ENCODE measurements at regions not wholly inside any gene's neighbourhood (a gene's known extent, or its start where the extent isn't known, plus 50 kb on each side); places are given as distances from the start of the nearest gene placed in this dataset.

DNA sequence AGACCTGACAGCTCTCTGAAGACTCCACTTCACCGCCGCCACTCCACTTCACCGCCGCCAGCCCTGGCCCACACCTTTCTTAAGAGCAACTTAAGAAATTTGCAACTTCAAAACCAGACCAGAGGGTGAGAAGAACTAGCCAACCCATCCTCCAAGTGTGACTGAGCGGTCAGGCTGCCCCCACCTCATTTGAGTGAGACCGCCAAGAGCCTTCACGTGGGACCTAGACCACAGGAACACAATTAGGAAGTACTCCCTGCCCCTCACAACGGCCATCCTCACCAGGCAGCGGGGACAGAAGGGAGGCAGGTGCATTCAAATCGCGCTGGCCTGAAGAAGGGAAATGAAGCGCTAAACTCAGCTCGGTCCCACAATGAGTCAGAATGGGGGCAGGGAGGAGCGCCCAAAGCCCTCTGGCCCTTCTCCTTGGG lies 156.8 kb upstream of the BCL6 start:
- DNase-seq: no peak

- DNase-seq: no peak
Observed at GRCh38 chr3:187902936-187903335, 157.7 kb upstream of the BCL6 start.

DNA sequence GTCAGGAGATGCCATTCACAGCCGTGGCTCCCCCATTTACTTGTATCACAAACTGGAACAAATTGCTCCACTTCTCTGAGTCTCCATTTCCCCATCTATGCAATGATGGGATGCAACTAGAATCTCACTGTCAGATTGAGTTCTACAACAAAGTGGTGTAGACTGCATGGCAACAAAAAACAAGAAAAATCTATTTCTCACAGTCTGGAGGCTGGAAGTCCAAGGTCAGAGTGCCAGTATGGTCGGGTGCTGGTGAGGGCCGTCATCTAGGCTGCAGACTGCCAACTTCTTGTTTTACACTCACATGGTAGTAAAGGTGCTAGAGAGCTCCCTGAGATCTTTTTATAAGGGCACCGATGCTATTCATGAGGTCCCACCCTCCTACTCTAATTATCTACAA lies 158.4 kb upstream of the BCL6 start:
- DNase-seq: no peak

GRCh38 chr3:187906416-187906815 lies 161.1 kb upstream of the BCL6 start:
- no peak for DNase-seq

GRCh38 chr3:187906920-187907319 lies 161.7 kb upstream of the BCL6 start:
- DNase-seq: no peak

DNA sequence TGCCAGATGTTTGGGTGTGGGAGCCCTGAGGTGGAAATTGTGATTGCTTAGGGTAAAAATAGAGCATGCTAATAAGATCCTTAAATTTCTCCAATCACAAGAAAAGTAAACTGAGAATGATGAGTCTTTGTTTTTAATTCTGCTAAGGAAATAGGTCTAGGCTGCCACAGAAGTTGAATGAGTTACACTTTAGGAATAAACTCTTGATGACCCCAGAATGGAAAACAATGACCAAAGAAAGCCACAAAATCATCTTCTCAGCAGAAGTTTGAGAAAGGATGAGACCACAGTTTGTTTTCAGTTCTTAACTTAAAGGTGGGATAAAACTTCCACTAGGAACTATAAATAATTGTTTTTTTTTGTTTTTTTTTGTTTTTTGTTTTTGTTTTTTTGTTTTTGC lies 164.6 kb upstream of the BCL6 start:
- DNase-seq: no peak

- no peak for DNase-seq
Observed at GRCh38 chr3:187912007-187912406, 166.7 kb upstream of the BCL6 start.

DNA sequence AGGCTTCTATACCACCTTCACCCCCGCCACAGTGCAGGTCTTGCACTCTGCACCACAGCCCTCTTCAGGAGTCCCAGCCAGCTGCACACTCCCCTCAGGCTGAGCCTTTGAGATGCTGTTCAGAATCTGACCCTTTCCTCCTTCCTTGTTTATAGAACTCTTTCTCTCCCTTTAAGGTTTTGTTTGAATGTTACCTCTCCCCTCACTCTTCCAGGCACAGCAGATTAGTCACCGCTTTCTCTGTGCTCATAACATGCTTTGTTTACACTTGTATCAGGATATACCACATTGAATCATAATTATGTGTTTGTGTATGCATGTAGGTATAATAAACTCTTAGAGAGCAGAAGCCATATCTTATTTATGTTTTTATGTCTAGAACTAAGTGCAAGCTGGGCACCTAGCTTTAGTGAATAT lies 168.4 kb upstream of the BCL6 start:
- DNase-seq: no peak

DNA sequence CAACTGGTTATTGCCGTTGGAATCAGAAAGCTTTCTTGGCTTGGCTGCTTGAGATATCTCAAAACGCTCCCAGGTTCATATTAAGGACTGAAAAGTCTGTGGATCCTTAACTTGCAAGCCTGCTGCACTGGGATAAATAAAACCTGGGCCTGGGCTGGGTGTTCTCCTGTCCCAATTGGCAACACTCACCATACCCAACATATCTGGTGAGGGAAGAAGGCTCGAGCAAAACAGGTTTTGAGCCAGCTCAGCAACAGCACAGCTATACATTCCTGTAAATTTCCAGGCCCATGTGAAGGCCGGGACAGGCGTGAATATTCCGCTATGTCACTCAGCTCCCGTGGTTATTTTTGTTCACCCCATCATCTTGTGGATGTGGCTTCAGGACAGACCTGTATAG lies 169.0 kb upstream of the BCL6 start:
- DNase-seq: no peak

- no peak for DNase-seq
Observed at GRCh38 chr3:187916072-187916471, 170.8 kb upstream of the BCL6 start.

- DNase-seq: no peak
Observed at GRCh38 chr3:187918081-187918644, 172.9 kb upstream of the BCL6 start.

DNA sequence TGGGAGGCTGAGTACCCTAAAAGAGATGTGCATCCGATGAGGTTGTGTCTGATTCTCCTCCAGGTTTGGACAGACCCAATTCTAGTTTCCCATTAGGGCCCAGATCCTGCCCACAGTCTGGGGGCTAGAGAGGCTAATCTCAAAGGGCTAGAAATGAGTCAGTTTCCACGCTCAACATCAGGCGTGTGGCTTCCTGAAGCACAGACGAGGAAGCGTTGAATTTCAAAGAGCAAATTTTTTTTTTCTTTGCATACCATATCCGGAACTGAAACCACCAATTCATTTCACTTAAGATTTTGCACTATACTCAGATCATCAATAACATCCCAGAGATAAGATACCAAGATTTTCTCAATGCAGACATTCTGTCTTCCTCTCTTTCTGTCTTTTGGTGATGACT lies 173.8 kb upstream of the BCL6 start:
- DNase-seq: peak; percentile 69

GRCh38 chr3:187919544-187919943 lies 174.3 kb upstream of the BCL6 start:
- peak; percentile 22 for DNase-seq

- DNase-seq: no peak
Observed at GRCh38 chr3:187920030-187920429, 174.8 kb upstream of the BCL6 start.

DNA sequence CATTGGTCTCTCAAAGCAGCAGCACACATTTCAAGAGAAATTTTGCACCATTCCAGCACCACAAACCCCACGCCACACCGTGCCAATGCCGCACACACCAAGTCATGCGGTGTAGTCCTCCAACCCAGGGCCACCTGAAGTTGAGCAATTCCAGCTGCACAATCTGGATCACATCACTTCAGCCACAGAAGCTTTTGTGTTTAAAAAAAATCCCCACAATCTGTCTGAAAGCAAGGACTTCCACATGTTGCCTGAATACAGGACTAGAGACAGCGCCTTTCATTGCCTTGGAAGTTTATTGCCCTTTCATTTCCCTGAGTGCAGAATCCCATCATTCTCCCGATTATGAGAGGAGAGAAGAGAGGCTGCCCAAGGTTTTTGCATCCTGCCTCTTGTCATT lies 175.6 kb upstream of the BCL6 start:
- no peak for DNase-seq

DNA sequence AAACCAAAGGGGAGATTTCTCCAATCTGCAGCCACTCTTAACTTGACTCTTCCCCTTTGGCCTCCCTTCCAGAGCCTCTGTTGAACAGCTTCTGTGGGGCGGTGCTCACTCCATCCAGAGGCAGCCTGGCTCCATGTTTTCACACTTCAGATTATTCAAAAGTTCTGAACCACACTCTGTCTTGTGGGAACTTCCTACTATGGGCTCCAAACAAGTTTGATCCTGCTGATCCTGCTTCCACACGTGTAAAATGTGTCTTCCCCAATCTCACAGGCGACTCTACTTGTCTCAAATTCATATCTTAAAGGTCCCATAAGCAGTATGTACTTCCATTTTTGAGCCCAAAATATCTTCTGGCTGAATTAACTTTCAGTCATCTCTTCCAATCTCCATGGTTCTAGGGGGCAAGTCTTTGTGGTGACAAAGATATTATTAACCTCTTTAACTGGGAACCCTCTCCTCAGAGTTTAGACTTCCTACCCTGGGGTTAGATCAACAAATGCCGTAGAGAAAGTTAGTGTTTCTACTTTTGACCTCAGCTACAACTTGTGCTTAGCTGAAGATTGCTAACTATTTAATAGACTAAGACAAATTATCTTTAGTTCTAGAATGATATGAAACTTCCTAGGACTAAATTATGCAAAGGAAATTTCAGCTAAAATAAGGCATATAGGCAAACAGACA lies 176.3 kb upstream of the BCL6 start:
- DNase-seq: no peak

DNA sequence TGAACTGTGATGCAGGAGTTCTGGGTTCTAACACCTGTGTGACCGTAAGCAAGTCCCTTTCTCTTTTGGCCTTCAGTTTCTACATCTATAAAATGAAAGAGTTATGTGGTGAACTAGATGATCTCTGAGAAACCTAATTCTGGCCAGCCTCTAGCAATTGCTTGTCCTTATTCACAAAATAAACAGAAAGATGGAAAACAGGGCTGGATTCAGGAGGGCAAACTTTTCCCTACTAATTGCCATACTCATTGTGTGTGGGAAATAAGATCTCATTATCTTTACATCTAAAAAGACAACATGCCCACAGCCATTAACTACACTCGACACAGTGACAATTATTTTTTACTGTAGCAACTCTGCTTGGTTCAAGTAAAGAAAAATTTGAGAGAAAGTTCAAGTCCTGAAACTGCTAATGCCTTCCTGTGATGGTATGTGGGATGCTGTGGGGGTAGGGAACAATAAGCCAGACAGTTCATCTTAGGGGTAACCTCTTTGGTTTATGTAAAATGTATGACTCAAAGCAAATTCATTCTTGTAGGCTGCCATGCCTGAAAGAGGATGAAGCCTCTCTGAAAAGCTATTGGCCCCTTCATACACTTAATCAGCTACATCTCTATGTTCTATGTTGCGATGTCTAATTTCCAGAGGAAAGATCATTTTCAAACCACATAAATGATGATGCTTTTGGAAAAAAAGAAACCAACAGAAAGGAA lies 177.6 kb upstream of the BCL6 start:
- DNase-seq: no peak

DNA sequence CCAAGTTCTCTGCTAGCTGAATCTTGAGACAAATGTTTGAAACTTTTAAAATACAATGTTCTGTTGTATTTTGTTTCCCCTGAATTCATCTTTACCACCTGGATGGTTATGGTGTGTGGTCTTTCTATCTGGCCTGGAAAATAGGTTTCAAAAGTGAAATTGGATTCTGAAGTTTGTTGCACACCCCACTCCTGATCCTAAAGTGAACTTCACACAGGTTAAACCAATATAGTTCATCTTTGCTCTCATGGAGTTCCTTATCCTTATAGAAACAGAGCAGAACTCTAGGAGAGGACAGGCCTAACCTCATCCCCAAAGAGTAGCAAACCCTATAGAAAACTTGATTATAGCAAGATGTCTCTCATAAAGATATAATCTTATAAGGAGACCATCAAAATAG lies 179.4 kb upstream of the BCL6 start:
- DNase-seq: no peak

DNA sequence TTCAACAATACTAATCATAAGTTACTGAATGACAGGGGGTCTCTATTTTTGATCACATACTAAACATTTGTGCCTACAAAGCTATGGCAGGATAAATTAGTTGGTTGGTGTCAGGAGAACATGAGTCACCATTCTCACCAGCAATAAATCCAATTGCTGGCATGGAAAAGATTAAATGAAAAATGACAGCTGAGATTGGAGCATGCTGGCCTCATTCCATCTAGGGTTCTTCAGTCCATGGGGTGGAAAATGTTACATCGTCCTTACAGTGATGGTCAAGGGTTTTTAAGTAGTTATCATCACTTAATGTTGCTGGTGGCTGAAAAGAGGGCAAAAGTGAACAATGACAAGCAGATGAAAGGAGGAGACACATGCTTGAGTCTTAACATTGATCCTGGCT lies 180.1 kb upstream of the BCL6 start:
- no peak for DNase-seq

GRCh38 chr3:187926620-187927019 lies 181.4 kb upstream of the BCL6 start:
- DNase-seq: no peak

- DNase-seq: no peak
Observed at GRCh38 chr3:187927565-187927964, 182.3 kb upstream of the BCL6 start.

GRCh38 chr3:187929112-187929816 lies 184.0 kb upstream of the BCL6 start:
- DNase-seq: no peak

- no peak for DNase-seq
Observed at GRCh38 chr3:187930021-187930420, 184.8 kb upstream of the BCL6 start.

GRCh38 chr3:187931101-187931500 lies 185.8 kb upstream of the BCL6 start:
- no peak for DNase-seq
